Endothelial cell of hepatic sinusoid (primary cell): ENCODE measurements at regions not wholly inside any gene's neighbourhood (a gene's known extent, or its start where the extent isn't known, plus 50 kb on each side); places are given as distances from the start of the nearest gene placed in this dataset.

Experiments
- in situ Hi-C: cut with HindIII; loops from 2 replicates; pipeline ENCODE4 v1.10.0; 2017; ENCODE audit warnings: low sequenced_read_pairs

DNA sequence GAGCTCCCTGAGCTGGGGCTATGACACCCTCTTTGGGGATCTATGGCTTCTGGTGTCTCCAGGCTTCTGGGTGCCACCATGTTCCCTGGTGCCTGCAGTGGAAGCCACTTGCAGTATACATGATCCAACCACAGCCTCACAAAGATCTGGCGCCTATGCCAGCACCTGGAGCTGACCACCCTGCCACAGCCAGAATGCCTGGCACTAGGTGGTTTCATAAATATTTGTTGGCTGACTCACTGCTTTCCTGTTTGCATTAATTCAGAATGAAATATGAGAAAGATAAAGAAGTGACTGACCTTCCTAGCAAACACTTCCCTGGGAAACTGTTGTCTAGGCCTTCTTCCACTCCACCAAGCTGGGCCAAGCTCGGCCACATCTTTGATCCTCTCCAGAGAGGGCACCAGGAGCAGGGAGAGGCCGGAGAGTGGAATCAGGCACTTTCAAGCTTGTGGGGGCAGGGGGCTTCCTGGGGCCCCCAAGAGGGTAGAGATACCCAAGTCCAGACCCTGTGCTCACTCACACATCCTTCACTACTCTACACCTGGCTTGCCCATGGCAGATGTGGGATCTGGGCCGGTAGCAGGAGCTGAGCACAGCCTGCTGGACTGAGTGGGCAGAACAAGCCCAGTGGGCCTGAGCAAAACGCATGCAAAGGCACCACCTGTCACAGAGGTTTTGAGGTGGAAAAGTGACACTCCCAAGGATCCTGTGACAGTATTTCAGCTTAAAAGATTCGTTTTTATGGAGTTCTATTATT is 565.7 kb downstream of the SLC4A3 start:
- in situ Hi-C loops, result no loop called here

- in situ Hi-C loops, result no loop called here
Measured at GRCh38 chr2:220194630-220195584, 567.5 kb downstream of the SLC4A3 start.

- in situ Hi-C loops, result no loop called here
Measured at GRCh38 chr2:220198896-220199295, 571.5 kb downstream of the SLC4A3 start.

- in situ Hi-C loops, result no loop called here
Measured at GRCh38 chr2:220202066-220202465, 574.6 kb downstream of the SLC4A3 start.

DNA sequence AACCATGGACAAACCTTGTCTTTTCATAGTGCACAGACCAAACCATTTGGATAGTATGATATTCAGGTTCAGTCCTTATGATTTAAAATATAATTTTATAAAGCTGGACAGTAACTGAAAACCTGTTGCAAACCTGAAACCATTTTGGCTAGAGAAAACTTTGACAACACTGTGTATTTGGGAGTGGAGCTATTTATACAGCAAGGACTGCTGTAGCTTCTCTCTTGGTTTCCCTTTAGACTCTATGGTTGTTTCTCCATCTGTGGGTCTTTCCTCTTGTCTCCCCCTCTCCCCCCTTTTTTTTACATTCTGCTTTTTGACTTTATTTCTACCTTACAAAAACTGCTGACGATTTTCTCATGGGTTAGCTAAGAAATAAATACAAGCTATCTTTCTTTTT is 581.7 kb downstream of the SLC4A3 start:
- in situ Hi-C loops, result no loop called here

DNA sequence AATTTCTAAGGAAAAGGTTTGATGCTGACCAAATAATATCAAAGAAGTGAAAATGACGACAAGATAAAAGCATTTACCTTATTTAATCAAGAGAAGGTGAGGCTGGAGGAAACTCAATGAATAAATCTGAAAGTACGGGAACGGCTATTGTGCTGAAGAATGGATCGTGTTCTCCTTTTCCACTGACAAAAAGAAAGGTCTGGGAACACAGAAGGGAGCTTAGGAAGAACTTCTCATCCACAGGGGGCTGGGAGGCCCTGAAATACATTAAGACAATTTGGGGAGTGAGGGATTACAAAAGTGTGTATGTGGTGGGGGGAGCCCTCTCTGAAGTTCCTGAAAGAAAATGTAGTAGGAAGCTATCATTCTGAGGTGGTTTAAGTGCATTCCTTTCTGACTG is 582.3 kb downstream of the SLC4A3 start:
- in situ Hi-C loops, result no loop called here

DNA sequence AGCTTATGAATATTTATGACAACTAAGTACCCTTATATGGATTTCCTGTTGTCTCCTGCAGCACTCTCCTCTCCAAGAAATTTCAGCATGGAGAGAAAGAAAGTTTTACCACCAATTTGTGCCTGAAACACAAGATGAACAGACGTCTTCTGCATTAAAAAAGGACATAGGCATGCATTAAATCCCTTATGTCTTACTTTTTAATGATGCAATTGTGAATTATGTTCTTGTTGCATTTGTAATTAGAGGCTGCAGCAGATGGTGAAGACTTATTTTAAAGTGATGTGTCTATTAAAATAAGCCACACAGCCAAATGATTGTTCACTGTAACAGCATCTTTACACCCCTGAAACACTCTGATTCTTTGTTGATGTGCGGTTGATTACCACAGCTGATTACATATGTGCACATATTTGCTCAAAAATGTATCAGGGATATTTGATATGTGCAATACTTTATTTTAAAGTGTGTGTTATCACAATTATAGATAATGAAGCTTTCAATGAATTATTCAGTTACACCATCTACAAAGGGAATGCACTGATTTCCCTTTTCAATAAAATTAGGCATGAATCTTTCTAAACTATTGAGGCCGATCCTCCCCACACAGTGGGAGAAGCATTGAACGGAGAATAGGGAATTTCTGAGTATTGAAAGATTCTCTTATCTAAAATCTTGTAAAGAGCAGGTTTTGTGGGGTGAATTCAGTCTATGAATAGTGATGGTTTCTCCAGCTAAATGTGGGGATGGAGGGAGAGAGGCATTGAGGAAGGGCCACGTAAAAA is 585.1 kb downstream of the SLC4A3 start:
- in situ Hi-C loops, result no loop called here

DNA sequence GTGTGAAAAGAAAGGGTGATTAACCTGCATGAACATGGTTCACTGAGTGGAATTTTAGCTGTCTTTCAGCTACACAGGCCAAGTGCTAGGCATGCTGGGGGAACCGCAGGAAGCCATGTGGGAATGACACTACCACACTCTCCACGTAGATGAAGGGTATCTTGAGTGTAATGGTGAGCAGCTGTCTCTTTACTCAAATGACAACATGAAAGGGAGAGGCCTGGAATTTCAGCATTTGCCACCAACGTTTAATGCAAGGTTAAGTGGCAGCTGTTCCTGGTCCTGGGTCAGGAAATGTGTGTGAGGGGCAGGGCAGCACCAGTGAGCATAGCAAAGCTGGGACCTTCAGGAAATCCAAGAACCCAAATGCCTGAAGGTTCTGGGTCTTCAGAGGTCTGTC is 588.4 kb downstream of the SLC4A3 start:
- in situ Hi-C loops, result no loop called here

- in situ Hi-C loops, result no loop called here
Measured at GRCh38 chr2:220219371-220219770, 591.9 kb downstream of the SLC4A3 start.

- in situ Hi-C loops, result no loop called here
Measured at GRCh38 chr2:220220009-220220408, 592.6 kb downstream of the SLC4A3 start.

DNA sequence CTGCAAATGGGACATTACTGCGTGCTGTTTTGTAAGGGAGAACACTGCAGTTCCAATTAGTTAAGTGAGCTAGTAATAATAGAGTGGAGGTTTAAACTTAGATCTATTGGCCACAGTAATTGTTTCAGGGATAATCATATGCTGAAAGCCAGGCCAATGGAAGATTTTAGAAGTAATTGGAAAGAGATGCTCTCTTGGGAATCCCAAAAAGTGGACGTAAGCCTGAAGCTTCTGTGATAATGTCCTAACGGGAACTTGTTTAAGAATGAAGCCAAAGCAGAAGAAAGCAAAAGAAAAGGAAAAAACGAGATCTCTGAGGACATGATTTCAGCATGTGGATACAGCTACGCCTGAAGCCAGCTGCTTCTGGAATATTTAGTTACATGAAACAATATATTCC is 594.6 kb downstream of the SLC4A3 start:
- in situ Hi-C loops, result no loop called here

DNA sequence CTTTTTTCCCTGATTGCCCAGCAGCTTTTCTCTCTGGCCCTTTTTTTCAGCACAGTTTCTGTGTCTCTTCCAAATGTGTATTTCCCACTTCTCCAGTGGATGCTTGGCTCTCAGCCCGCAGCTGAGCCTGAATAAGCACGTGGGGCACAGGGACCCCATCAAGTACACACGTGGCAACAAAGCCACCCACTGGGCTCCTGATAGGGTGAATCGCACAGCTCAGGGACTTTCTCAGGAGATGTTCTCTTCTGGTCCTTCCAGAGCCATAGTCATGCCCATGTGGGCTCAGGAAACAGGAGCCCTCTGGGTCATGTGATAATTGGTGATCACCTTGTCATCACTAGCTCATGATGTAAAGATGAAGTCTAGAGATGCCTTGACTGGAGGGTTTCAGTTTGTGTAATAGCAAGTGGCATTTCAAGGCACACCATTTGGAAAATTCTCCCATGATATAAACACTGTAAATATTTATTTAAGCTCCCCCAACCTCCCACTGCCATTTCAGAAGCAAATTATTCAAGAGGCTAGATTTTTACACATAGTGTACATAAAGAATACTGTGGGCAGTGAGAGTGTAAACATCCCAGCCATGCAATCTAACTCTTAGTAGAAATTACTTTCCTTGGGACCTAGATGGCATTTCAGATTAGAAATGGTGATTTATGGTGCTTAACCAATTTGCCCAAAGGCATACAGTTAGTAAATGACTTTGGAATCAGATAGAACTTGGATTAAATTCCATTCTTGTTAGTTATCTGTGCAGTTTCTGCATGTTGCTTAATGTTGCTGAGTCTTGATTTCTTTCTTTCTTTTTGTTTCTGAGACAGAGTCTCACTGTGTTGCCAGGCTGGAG is 597.5 kb downstream of the SLC4A3 start:
- in situ Hi-C loops, result no loop called here

DNA sequence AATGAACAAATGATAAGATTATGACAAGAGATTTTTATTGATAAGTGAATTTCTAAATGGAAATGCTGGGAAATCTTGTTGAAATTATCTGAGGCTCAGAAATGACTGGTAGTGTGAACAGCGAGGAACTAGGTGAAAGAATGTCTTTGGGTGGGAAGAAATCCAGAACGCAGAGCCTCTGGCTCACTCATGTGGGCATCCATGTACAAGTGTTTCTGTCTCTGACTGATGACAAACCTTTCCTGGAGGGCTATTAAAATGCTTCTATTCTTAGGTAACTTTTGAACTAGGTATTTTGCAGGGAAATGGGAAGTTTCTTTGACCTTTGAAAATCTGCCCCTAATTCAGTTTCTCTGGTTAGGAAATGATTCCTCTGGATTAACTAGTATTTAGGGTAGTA is 598.6 kb downstream of the SLC4A3 start:
- in situ Hi-C loops, result no loop called here

GRCh38 chr2:220226546-220226945 is 599.1 kb downstream of the SLC4A3 start:
- in situ Hi-C loops, result no loop called here

- in situ Hi-C loops, result no loop called here
Measured at GRCh38 chr2:220227266-220227920, 600.0 kb downstream of the SLC4A3 start.

- in situ Hi-C loops, result no loop called here
Measured at GRCh38 chr2:220228310-220229006, 601.0 kb downstream of the SLC4A3 start.

DNA sequence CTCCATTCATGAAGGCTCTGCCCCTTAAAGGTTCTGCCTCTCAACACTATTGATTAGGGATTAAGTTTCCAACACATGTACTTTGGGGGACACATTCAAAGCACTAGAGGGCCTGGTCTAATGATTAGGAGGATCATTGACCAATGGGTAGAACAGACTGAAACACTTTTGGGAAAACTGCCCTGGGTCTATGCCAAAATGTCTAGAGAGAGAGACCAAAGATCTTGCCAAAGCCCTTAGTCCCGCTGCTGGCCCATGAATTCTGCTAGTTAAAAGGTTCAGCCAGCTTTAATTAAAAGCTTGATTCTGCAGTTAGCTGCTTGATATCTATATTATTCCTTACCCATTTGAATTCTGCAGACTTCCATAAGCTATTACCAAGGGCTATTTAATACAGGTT is 613.2 kb downstream of the SLC4A3 start:
- in situ Hi-C loops, result no loop called here

GRCh38 chr2:220241423-220241822 is 614.0 kb downstream of the SLC4A3 start:
- in situ Hi-C loops, result no loop called here

DNA sequence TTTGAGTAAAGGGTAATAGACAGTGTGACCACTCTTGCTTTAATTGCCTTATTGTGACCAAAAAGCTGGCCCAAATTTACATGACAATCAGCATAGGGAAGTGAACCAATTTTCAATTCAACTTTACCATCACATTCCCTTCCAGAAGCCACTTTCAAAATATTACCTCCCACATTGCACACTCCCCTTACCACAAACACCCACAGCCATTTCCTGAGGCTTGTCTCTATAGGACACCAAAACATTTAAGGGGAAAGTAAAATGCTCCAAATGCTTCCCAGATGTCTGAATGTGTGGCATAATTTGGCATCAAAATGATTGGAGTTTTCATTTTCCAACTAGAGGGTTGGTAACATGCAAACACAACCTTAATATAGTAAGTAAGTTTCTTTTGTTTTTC is 616.1 kb downstream of the SLC4A3 start:
- in situ Hi-C loops, result no loop called here
